NCI-H1436 treated with DMSO at 0.1 percent for 48 hours (cell line): ENCODE measurements at regions not wholly inside any gene's neighbourhood (a gene's known extent, or its start where the extent isn't known, plus 50 kb on each side); places are given as distances from the start of the nearest gene placed in this dataset.

Experiments
- DNase-seq: peaks from one replicate; lab custom pipeline; 2025; lab: John Stamatoyannopoulos, UW

- no peak for DNase-seq
Measured at GRCh38 chr4:138085736-138086305, 156.3 kb downstream of the SLC7A11 start.

- no peak for DNase-seq
Measured at GRCh38 chr4:138078751-138079520, 163.2 kb downstream of the SLC7A11 start.

GRCh38 chr4:138078253-138078652 lies 163.9 kb downstream of the SLC7A11 start:
- DNase-seq, result no peak

GRCh38 chr4:138076561-138076960 lies 165.6 kb downstream of the SLC7A11 start:
- DNase-seq, result no peak

GRCh38 chr4:138070816-138071215 lies 171.3 kb downstream of the SLC7A11 start:
- DNase-seq, result no peak

- no peak for DNase-seq
Measured at GRCh38 chr4:138063581-138063980, 178.6 kb downstream of the SLC7A11 start.

- no peak for DNase-seq
Measured at GRCh38 chr4:138062929-138063328, 179.2 kb downstream of the SLC7A11 start.

- DNase-seq, result no peak
Measured at GRCh38 chr4:138056541-138056940, 185.6 kb downstream of the SLC7A11 start.

- DNase-seq, result no peak
Measured at GRCh38 chr4:138055890-138056289, 186.3 kb downstream of the SLC7A11 start.

- no peak for DNase-seq
Measured at GRCh38 chr4:138053641-138054301, 188.4 kb downstream of the SLC7A11 start.

- no peak for DNase-seq
Measured at GRCh38 chr4:138052806-138053632, 189.1 kb downstream of the SLC7A11 start.

- no peak for DNase-seq
Measured at GRCh38 chr4:138051157-138051556, 191.0 kb downstream of the SLC7A11 start.

- DNase-seq, result no peak
Measured at GRCh38 chr4:138050601-138051000, 191.5 kb downstream of the SLC7A11 start.

- no peak for DNase-seq
Measured at GRCh38 chr4:138049355-138049754, 192.8 kb downstream of the SLC7A11 start.

- DNase-seq, result no peak
Measured at GRCh38 chr4:138047290-138047689, 194.9 kb downstream of the SLC7A11 start.

GRCh38 chr4:138045036-138045435 lies 197.1 kb downstream of the SLC7A11 start:
- no peak for DNase-seq

- DNase-seq, result no peak
Measured at GRCh38 chr4:138039010-138039409, 203.1 kb downstream of the SLC7A11 start.

- DNase-seq, result no peak
Measured at GRCh38 chr4:138037696-138038095, 204.5 kb downstream of the SLC7A11 start.

- no peak for DNase-seq
Measured at GRCh38 chr4:138035781-138036258, 206.3 kb downstream of the SLC7A11 start.

GRCh38 chr4:138034871-138035270 lies 207.3 kb downstream of the SLC7A11 start:
- no peak for DNase-seq

- no peak for DNase-seq
Measured at GRCh38 chr4:138032222-138032621, 209.9 kb downstream of the SLC7A11 start.

- no peak for DNase-seq
Measured at GRCh38 chr4:138030375-138030774, 211.8 kb downstream of the SLC7A11 start.
